Spleen (tissue), 11 donors: ENCODE measurements at regions not wholly inside any gene's neighbourhood (a gene's known extent, or its start where the extent isn't known, plus 50 kb on each side); places are given as distances from the start of the nearest gene placed in this dataset.

Source experiments
- DNase-seq: peaks from one replicate; pipeline ENCODE4 v3.0.0-alpha.2; 2020
- H3K27ac ChIP-seq, 8 donors: fragments of 200-600 bp; sonication (generic) in 7 of 8; 1 replicate in 4 of 8; 2 replicates in 4 of 8; pipeline versions ENCODE4 v1.5.0 to v1.8.0; 2016 to 2021; ENCODE audit warnings: inconsistent platforms in 4 of 8, mild to moderate bottlenecking in 4 of 8, moderate library complexity in 1 of 8
- H3K27me3 ChIP-seq, 7 donors: fragments of 200-600 bp; sonication (generic) in 6 of 7; replicated peaks in 1 of 7; 1 replicate in 4 of 7; 2 replicates in 3 of 7; pipeline versions ENCODE4 v1.5.0 to v1.8.0; 2016 to 2021; ENCODE audit warnings: inconsistent platforms in 3 of 7, mild to moderate bottlenecking in 1 of 7
- H3K36me3 ChIP-seq, 6 donors: fragments of 200-600 bp; sonication (generic) in 5 of 6; 1 replicate in 4 of 6; 2 replicates in 2 of 6; pipeline versions ENCODE4 v1.5.0 to v1.8.0; 2016 to 2021; ENCODE audit warnings: inconsistent platforms in 2 of 6
- H3K4me1 ChIP-seq, 6 donors: fragments of 200-600 bp; sonication (generic) in 5 of 6; 1 replicate in 3 of 6; 2 replicates in 3 of 6; pipeline versions ENCODE4 v1.5.0 to v1.8.0; 2016 to 2021; ENCODE audit warnings: inconsistent platforms in 3 of 6
- H3K4me3 ChIP-seq, 8 donors: fragments of 200-600 bp; sonication (generic) in 7 of 8; 1 replicate in 4 of 8; 2 replicates in 4 of 8; pipeline versions ENCODE4 v1.5.0 to v1.8.0; 2016 to 2021; ENCODE audit warnings: inconsistent platforms in 4 of 8, mild to moderate bottlenecking in 4 of 8, moderate library complexity in 2 of 8
- H3K9me3 ChIP-seq, 8 donors: fragments of 200-600 bp; sonication (generic) in 7 of 8; 1 replicate in 4 of 8; 2 replicates in 4 of 8; pipeline versions ENCODE4 v1.5.0 to v1.8.0; 2016 to 2021; ENCODE audit warnings: inconsistent platforms in 4 of 8
- CTCF ChIP-seq, 11 experiments: fragments of 200-600 bp in 7 of 11; fragments of 450-650 bp in 4 of 11; sonication (generic) in 4 of 11; IDR thresholded peaks in 8 of 11; conservative IDR thresholded peaks in 3 of 11; 1 replicate in 7 of 11; 2 replicates in 4 of 11; pipeline versions ENCODE4 v1.4.0 to v1.8.0; 2016 to 2021; ENCODE audit warnings: antibody characterized with exemption in 11 of 11, inconsistent platforms in 4 of 11, mild to moderate bottlenecking in 1 of 11
- POLR2A ChIP-seq, 3 donors: fragments of 450-650 bp; IDR thresholded peaks; one replicate each; pipeline ENCODE4 v1.5.1; 2017; ENCODE audit warnings: antibody characterized with exemption in 3 of 3, mild to moderate bottlenecking in 1 of 3
- POLR2AphosphoS5 ChIP-seq, 3 donors: sonication (generic); formaldehyde crosslinking; IDR thresholded peaks; one replicate each; pipeline ENCODE4 v1.5.1; 2017; ENCODE audit warnings: antibody characterized with exemption in 3 of 3
- WGBS, 5 donors: extraction: QIAGEN DNeasy Blood & Tissue Kit in 3 of 5; methylation state at CpG; one replicate each; pipeline versions ENCODE4 v1.1.5 to v1.1.7; 2013 to 2018; 5-methylcytosine and 5-hydroxymethylcytosine counted together
- intact Hi-C: fragments of 100-400 bp; cut with DNase I; formaldehyde crosslinking; loops from one replicate; pipeline ENCODE4 v1.15.0; 2023; ENCODE audit warnings: low total_unique reads
- donor health status: healthy with polysubstance abuse.
- donor health status: DM: no; HTN: no; CAD: no; lungs with moderate emphysema.
- donor health status: DM: no; HTN: no; CAD: no.
- donor health status: Bipolar disorder and iron deficiency.
- donor health status: healthy.
- donor health status: DM: no; HTN: no; CAD: no.
- donor health status: DM: yes; HTN: yes; CAD: no.

GRCh38 chr20:40433341-40433861 is 255.6 kb downstream of the MAFB start:
- intact Hi-C loops = no loop called here
- TF ChIP-seq POLR2AphosphoS5 (IDR thresholded peaks at IDR 0.05) (no peak), POLR2A (IDR thresholded peaks at IDR 0.05) (no peak)
- Histone ChIP-seq H3K27ac (no peak overlapping the region), H3K36me3 (no peaks in the 10 kb centered on the region), H3K4me1 (peaks cover 0 to 14% (median 0%) of the 10 kb centered on the region in 6 donors), H3K9me3 (no peaks in the 10 kb centered on the region), H3K27me3 (no peaks in the 10 kb centered on the region), H3K4me3 (no peak overlapping the region)
- WGBS, 5 donors = 71 to 84% (median 77%) methylated on average over 8 of the region's 8 CpGs
- DNase-seq = no peak

- Histone ChIP-seq H3K4me3 (no peak overlapping the region), H3K4me1 (peaks cover 0 to 9% (median 0%) of the 10 kb centered on the region in 6 donors), H3K9me3 (no peaks in the 10 kb centered on the region), H3K27me3 (no peaks in the 10 kb centered on the region), H3K36me3 (no peaks in the 10 kb centered on the region), H3K27ac (no peak overlapping the region)
- WGBS, 5 donors = 76 to 88% (median 79%) methylated on average over 3 of the region's 3 CpGs
- no peak for DNase-seq
- intact Hi-C loops = no loop called here
- no peak for TF ChIP-seq CTCF (IDR thresholded peaks at IDR 0.05 in 8 of 11, conservative IDR thresholded peaks at IDR 0.05 in 3 of 11)
- no peak for TF ChIP-seq POLR2AphosphoS5 (IDR thresholded peaks at IDR 0.05)
- TF ChIP-seq POLR2A (IDR thresholded peaks at IDR 0.05) = no peak
Observed at GRCh38 chr20:40431611-40432010, 257.4 kb downstream of the MAFB start.

- intact Hi-C loops = no loop called here
- H3K4me1 ChIP-seq = peaks cover 0 to 4% (median 0%) of the 10 kb centered on the region in 6 donors
- no peak for DNase-seq
- no peak for TF ChIP-seq POLR2A (IDR thresholded peaks at IDR 0.05)
- no peak for TF ChIP-seq POLR2AphosphoS5 (IDR thresholded peaks at IDR 0.05)
- no peak for TF ChIP-seq CTCF (IDR thresholded peaks at IDR 0.05 in 8 of 11, conservative IDR thresholded peaks at IDR 0.05 in 3 of 11)
- WGBS, 5 donors = 76 to 87% (median 83%) methylated on average over 4 of the region's 4 CpGs
- H3K9me3 ChIP-seq = no peaks in the 10 kb centered on the region
- H3K27ac ChIP-seq = no peak overlapping the region
- H3K36me3 ChIP-seq = no peaks in the 10 kb centered on the region
- no peak overlapping the region for H3K4me3 ChIP-seq
- H3K27me3 ChIP-seq = no peaks in the 10 kb centered on the region
Observed at GRCh38 chr20:40431112-40431511, 257.9 kb downstream of the MAFB start.

GRCh38 chr20:40427026-40427425 is 262.0 kb downstream of the MAFB start:
- H3K36me3 ChIP-seq = no peaks in the 10 kb centered on the region
- no peak for DNase-seq
- WGBS, 5 donors = 68 to 92% (median 80%) methylated on average over 4 of the region's 4 CpGs
- TF ChIP-seq CTCF (IDR thresholded peaks at IDR 0.05 in 8 of 11, conservative IDR thresholded peaks at IDR 0.05 in 3 of 11) (no peak), POLR2AphosphoS5 (IDR thresholded peaks at IDR 0.05) (no peak)
- peaks cover 0 to 10% (median 0%) of the 10 kb centered on the region in 6 donors for H3K4me1 ChIP-seq
- H3K27ac ChIP-seq = no peak overlapping the region
- no peaks in the 10 kb centered on the region for H3K27me3 ChIP-seq
- H3K4me3 ChIP-seq = no peak overlapping the region
- H3K9me3 ChIP-seq = no peaks in the 10 kb centered on the region
- intact Hi-C loops = no loop called here

- no peak for DNase-seq
- no peak overlapping the region for H3K4me3 ChIP-seq
- 88 to 100% (median 96%) methylated on average over 1 of the region's 1 CpG for WGBS, 5 donors
- peaks cover 0 to 10% (median 0%) of the 10 kb centered on the region in 6 donors for H3K4me1 ChIP-seq
- intact Hi-C loops = no loop called here
- no peaks in the 10 kb centered on the region for H3K9me3 ChIP-seq
- TF ChIP-seq CTCF (IDR thresholded peaks at IDR 0.05 in 8 of 11, conservative IDR thresholded peaks at IDR 0.05 in 3 of 11) (no peak), POLR2AphosphoS5 (IDR thresholded peaks at IDR 0.05) (no peak), POLR2A (IDR thresholded peaks at IDR 0.05) (no peak)
- H3K27me3 ChIP-seq = no peaks in the 10 kb centered on the region
- H3K36me3 ChIP-seq = no peaks in the 10 kb centered on the region
- H3K27ac ChIP-seq = no peak overlapping the region
Observed at GRCh38 chr20:40424695-40425094, 264.3 kb downstream of the MAFB start.
